ENCODE measurements at regions not wholly inside any gene's neighbourhood (a gene's known extent, or its start where the extent isn't known, plus 50 kb on each side); places are given as distances from the start of the nearest gene placed in this dataset.

- TF ChIP-seq CTCF (IDR thresholded peaks at IDR 0.05) (no peak), POLR2A (IDR thresholded peaks at IDR 0.05) (no peak)
Measured at GRCh38 chr2:16261791-16262190, 321.4 kb downstream of the MYCN start.

All from sigmoid colon (tissue), 3 donors.